Testis (tissue), 2 donors: ENCODE measurements at regions not wholly inside any gene's neighbourhood (a gene's known extent, or its start where the extent isn't known, plus 50 kb on each side); places are given as distances from the start of the nearest gene placed in this dataset.

ENCODE experiments used
- DNase-seq: peaks from one replicate; pipeline ENCODE4 v3.0.0-alpha.2; 2019
- H3K27ac ChIP-seq, 2 donors: fragments of 200-600 bp; sonication (generic); one replicate each; pipeline ENCODE4 v1.5.1; 2019
- H3K27me3 ChIP-seq: fragments of 200-600 bp; sonication (generic); one replicate; pipeline ENCODE4 v1.5.1; 2019
- H3K36me3 ChIP-seq: fragments of 200-600 bp; sonication (generic); one replicate; pipeline ENCODE4 v1.5.1; 2017; ENCODE audit warnings: low read depth; ENCODE audit errors: missing control alignments
- H3K4me1 ChIP-seq: fragments of 200-600 bp; sonication (generic); one replicate; pipeline ENCODE4 v1.5.1; 2019
- H3K4me3 ChIP-seq, 2 donors: fragments of 200-600 bp; sonication (generic); one replicate each; pipeline ENCODE4 v1.5.1; 2017 to 2019
- H3K9me3 ChIP-seq: fragments of 200-600 bp; sonication (generic); one replicate; pipeline ENCODE4 v1.5.1; 2017
- CTCF ChIP-seq, 3 experiments: fragments of 450-650 bp in 2 of 3; fragments of 200-600 bp in 1 of 3; sonication (generic) in 1 of 3; IDR thresholded peaks; one replicate each; pipeline ENCODE4 v1.5.1; 2016 to 2019; ENCODE audit warnings: antibody characterized with exemption in 3 of 3, mild to moderate bottlenecking in 2 of 3, moderate library complexity in 1 of 3
- POLR2A ChIP-seq: fragments of 450-650 bp; IDR thresholded peaks from one replicate; pipeline ENCODE4 v1.6.1; 2017; ENCODE audit warnings: antibody characterized with exemption, mild to moderate bottlenecking, moderate library complexity
- WGBS, 2 donors: methylation state at CpG; one replicate each; pipeline ENCODE4 v1.1.5; 2018; 5-methylcytosine and 5-hydroxymethylcytosine counted together
- intact Hi-C: fragments of 100-400 bp; cut with DNase I; formaldehyde crosslinking; loops from one replicate; pipeline ENCODE4 v1.15.1; 2023; ENCODE audit warnings: low total_unique reads
- small RNA-seq, 2 donors: library from RNA; depleted of rRNA; stranded (forward); fragments of <200 nt; gene quantifications; one replicate each; pipeline ENCODE3, GENCODE V24; 2016

GRCh38 chr4:112994732-112995464 is 54.6 kb upstream of the ANK2 start:
- Histone ChIP-seq H3K27ac (no peak overlapping the region), H3K27me3 (no peaks in the 10 kb centered on the region), H3K4me3 (no peak overlapping the region), H3K4me1 (no peaks in the 10 kb centered on the region), H3K36me3 (no peaks in the 10 kb centered on the region), H3K9me3 (no peaks in the 10 kb centered on the region)
- DNase-seq: no peak
- intact Hi-C loops: no loop called here
- 92 to 95% methylated on average over 3 of the region's 3 CpGs for WGBS, 2 donors
- no peak for TF ChIP-seq CTCF (IDR thresholded peaks at IDR 0.05)
- no peak for TF ChIP-seq POLR2A

Small RNA genes lying in the stretch of these regions (small RNA-seq; reads per million reads assigned to genes)
- gene AC017007.1 (0 reads per million in 2 donors), gene RF00019 (0 reads per million in 2 donors)
